ENCODE measurements at regions not wholly inside any gene's neighbourhood (a gene's known extent, or its start where the extent isn't known, plus 50 kb on each side); places are given as distances from the start of the nearest gene placed in this dataset.
A peak's percentile ranks its signal among the peaks of the same experiment; 100 is the strongest.

- 76 to 77% methylated on average over 1 of the region's 1 CpG for WGBS, 2 donors
- H3K36me3 ChIP-seq: no peaks in the 10 kb centered on the region
- no peaks in the 10 kb centered on the region for H3K9me3 ChIP-seq
- intact Hi-C loops (cut with DNase I): no loop called here
- no peak overlapping the region for H3K27ac ChIP-seq
- peaks cover 3 to 5% (median 4%) of the 10 kb centered on the region in 3 donors for H3K4me1 ChIP-seq
- no peak overlapping the region for H3K4me3 ChIP-seq
- no peak for DNase-seq
- no peaks in the 10 kb centered on the region for H3K27me3 ChIP-seq
- TF ChIP-seq CTCF (IDR thresholded peaks at IDR 0.05) (no peak), POLR2A (IDR thresholded peaks at IDR 0.05) (no peak)
Observed at GRCh38 chr2:215835231-215835630, 178.1 kb downstream of the MREG start.

GRCh38 chr2:215833531-215834162 lies 179.7 kb downstream of the MREG start:
- 51 to 52% methylated on average over 5 of the region's 5 CpGs for WGBS, 2 donors
- Histone ChIP-seq H3K36me3 (no peaks in the 10 kb centered on the region), H3K4me1 (peaks cover 3 to 5% (median 4%) of the 10 kb centered on the region in 3 donors), H3K9me3 (no peaks in the 10 kb centered on the region), H3K27me3 (no peaks in the 10 kb centered on the region), H3K4me3 (no peak overlapping the region), H3K27ac (no peak overlapping the region)
- intact Hi-C loops (cut with DNase I): no loop called here
- no peak for DNase-seq
- TF ChIP-seq POLR2A (IDR thresholded peaks at IDR 0.05) (no peak), CTCF (IDR thresholded peaks at IDR 0.05) (no peak)

- 51 to 67% methylated on average over 2 to 6 of the region's 6 CpGs for WGBS, 2 donors
- intact Hi-C loops (cut with DNase I): no loop called here
- peaks cover 3 to 5% (median 4%) of the 10 kb centered on the region in 3 donors for H3K4me1 ChIP-seq
Observed at GRCh38 chr2:215832791-215833190, 180.6 kb downstream of the MREG start.

GRCh38 chr2:215831296-215831913 lies 181.9 kb downstream of the MREG start:
- intact Hi-C loops (cut with DNase I): no loop called here
- TF ChIP-seq POLR2A (IDR thresholded peaks at IDR 0.05) (no peak), CTCF (IDR thresholded peaks at IDR 0.05) (no peak)
- H3K9me3 ChIP-seq: no peaks in the 10 kb centered on the region
- peak overlapping the region in 3 of 4 donors; percentile 2 to 56 (median 53) for H3K27ac ChIP-seq
- H3K4me3 ChIP-seq: no peak overlapping the region
- H3K36me3 ChIP-seq: no peaks in the 10 kb centered on the region
- 45 to 53% methylated on average over 5 of the region's 5 CpGs for WGBS, 2 donors
- no peak for DNase-seq
- peaks cover 4 to 15% (median 7%) of the 10 kb centered on the region in 3 donors for H3K4me1 ChIP-seq
- no peaks in the 10 kb centered on the region for H3K27me3 ChIP-seq

More at GRCh38 chr2:215832791-215833190, 180.6 kb downstream of the MREG start:
- H3K36me3 ChIP-seq: no peaks in the 10 kb centered on the region
- H3K27me3 ChIP-seq: no peaks in the 10 kb centered on the region
- H3K4me3 ChIP-seq: no peak overlapping the region
- H3K27ac ChIP-seq: no peak overlapping the region
- TF ChIP-seq CTCF (IDR thresholded peaks at IDR 0.05): no peak
- no peak for TF ChIP-seq POLR2A (IDR thresholded peaks at IDR 0.05)
- DNase-seq: no peak
- no peaks in the 10 kb centered on the region for H3K9me3 ChIP-seq

- peaks cover 4 to 18% (median 11%) of the 10 kb centered on the region in 3 donors for H3K4me1 ChIP-seq
- intact Hi-C loops (cut with DNase I): no loop called here
- H3K9me3 ChIP-seq: no peaks in the 10 kb centered on the region
- TF ChIP-seq POLR2A (IDR thresholded peaks at IDR 0.05) (no peak), CTCF (IDR thresholded peaks at IDR 0.05) (no peak)
- WGBS, 2 donors: 50 to 52% methylated on average over 4 of the region's 4 CpGs
- no peaks in the 10 kb centered on the region for H3K36me3 ChIP-seq
- H3K4me3 ChIP-seq: no peak overlapping the region
- H3K27me3 ChIP-seq: no peaks in the 10 kb centered on the region
- peak overlapping the region in 1 of 4 donors; percentile 53 for H3K27ac ChIP-seq
- no peak for DNase-seq
Observed at GRCh38 chr2:215830304-215830703, 183.0 kb downstream of the MREG start.
